GM18517 (cell line): ENCODE measurements at regions not wholly inside any gene's neighbourhood (a gene's known extent, or its start where the extent isn't known, plus 50 kb on each side); places are given as distances from the start of the nearest gene placed in this dataset.
A peak's percentile ranks its signal among the peaks of the same experiment; 100 is the strongest.

ENCODE experiments used
- ATAC-seq: cut with Tn5 transposase; IDR thresholded peaks from one replicate; pipeline ENCODE4 v1.9.1; 2021; ENCODE audit warnings: mild to moderate bottlenecking, moderate library complexity; ENCODE audit not compliant: unreplicated experiment

GRCh38 chr2:147792966-147793617 lies 51.7 kb upstream of the ACVR2A start:
- no peak for ATAC-seq

GRCh38 chr2:147790580-147790979 lies 54.2 kb upstream of the ACVR2A start:
- no peak for ATAC-seq

- ATAC-seq, result no peak
These were observed 55.1 kb upstream of the ACVR2A start for GRCh38 chr2:147789720-147790119.

GRCh38 chr2:147789287-147789686 lies 55.5 kb upstream of the ACVR2A start:
- no peak for ATAC-seq

GRCh38 chr2:147782141-147782930 lies 62.5 kb upstream of the ACVR2A start:
- no peak for ATAC-seq

GRCh38 chr2:147779440-147779839 lies 65.4 kb upstream of the ACVR2A start:
- no peak for ATAC-seq

- no peak for ATAC-seq
These were observed 67.4 kb upstream of the ACVR2A start for GRCh38 chr2:147777394-147777793.

GRCh38 chr2:147774805-147775204 lies 70.0 kb upstream of the ACVR2A start:
- no peak for ATAC-seq

GRCh38 chr2:147773479-147773878 lies 71.3 kb upstream of the ACVR2A start:
- ATAC-seq, result no peak

GRCh38 chr2:147772781-147773180 lies 72.0 kb upstream of the ACVR2A start:
- no peak for ATAC-seq

- no peak for ATAC-seq
These were observed 81.0 kb upstream of the ACVR2A start for GRCh38 chr2:147763861-147764260.

GRCh38 chr2:147760984-147761383 lies 83.8 kb upstream of the ACVR2A start:
- no peak for ATAC-seq

GRCh38 chr2:147759536-147759935 lies 85.3 kb upstream of the ACVR2A start:
- ATAC-seq, result no peak

GRCh38 chr2:147758821-147759220 lies 86.0 kb upstream of the ACVR2A start:
- no peak for ATAC-seq

GRCh38 chr2:147756069-147756468 lies 88.8 kb upstream of the ACVR2A start:
- no peak for ATAC-seq

GRCh38 chr2:147740211-147740927 lies 104.5 kb upstream of the ACVR2A start:
- ATAC-seq, result no peak

- ATAC-seq, result no peak
These were observed 105.3 kb upstream of the ACVR2A start for GRCh38 chr2:147739508-147739907.

- ATAC-seq, result no peak
These were observed 126.0 kb upstream of the ACVR2A start for GRCh38 chr2:147718831-147719230.

GRCh38 chr2:147716906-147717305 lies 127.9 kb upstream of the ACVR2A start:
- ATAC-seq, result no peak

GRCh38 chr2:147715807-147716206 lies 129.0 kb upstream of the ACVR2A start:
- ATAC-seq, result peak; percentile 76

GRCh38 chr2:147714582-147714981 lies 130.2 kb upstream of the ACVR2A start:
- no peak for ATAC-seq

- no peak for ATAC-seq
These were observed 131.5 kb upstream of the ACVR2A start for GRCh38 chr2:147713349-147713748.
